ENCODE measurements at regions not wholly inside any gene's neighbourhood (a gene's known extent, or its start where the extent isn't known, plus 50 kb on each side); places are given as distances from the start of the nearest gene placed in this dataset.

DNA sequence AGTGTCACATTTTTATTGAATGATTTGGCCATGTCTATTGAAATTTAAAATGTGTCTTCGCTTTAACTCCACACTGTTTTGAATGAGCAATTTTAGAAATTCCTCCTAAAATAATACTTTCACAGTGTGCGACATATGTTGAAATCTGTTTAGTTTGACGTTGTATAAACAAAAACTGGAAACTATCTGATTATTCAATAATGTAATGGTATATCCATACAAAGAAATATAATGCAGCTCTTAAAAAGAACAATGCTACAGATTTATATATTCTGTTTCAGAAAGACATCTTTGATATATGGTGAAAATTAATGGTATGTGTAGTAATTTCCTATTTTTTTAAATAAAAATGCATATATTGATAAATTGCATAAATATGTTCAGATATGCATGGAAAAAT, 268.7 kb upstream of the SORL1-AS1 start:
- no peak for DNase-seq
- peaks cover 5 to 20% (median 15%) of the 10 kb centered on the region in 3 donors for H3K4me1 ChIP-seq
- 91% methylated on average over 3 of the region's 3 CpGs for WGBS, 2 donors
- intact Hi-C loops (cut with DNase I): no loop called here
- H3K36me3 ChIP-seq: no peaks in the 10 kb centered on the region
- peaks cover 0 to 18% (median 0%) of the 10 kb centered on the region in 4 donors for H3K27me3 ChIP-seq
- H3K4me3 ChIP-seq: no peak overlapping the region
- no peaks in the 10 kb centered on the region for H3K9me3 ChIP-seq
- TF ChIP-seq POLR2A (IDR thresholded peaks at IDR 0.05): no peak
- H3K27ac ChIP-seq: peak overlapping the region in 2 of 4 donors; percentile 67 to 84

DNA sequence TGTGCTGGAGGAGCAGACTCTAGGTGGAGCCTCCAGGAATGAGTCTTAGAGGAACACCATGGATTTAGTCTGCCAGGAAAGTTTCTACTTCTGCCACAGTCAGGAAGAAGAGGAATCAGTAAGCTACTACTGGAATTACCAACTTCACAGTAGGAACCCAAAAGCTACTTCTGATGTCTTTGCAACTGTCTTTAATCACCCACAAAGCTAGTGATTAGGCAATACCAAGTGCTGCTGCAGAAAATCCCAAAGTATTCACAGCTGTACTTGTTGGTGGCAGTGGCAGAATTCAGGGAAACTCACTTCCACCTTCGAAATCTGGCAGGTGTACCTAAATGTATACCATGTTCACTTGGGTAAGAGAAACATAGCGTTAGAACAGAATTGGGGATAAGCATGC, 264.5 kb upstream of the SORL1-AS1 start:
- intact Hi-C loops (cut with DNase I): no loop called here
- 77 to 80% methylated on average over 2 of the region's 2 CpGs for WGBS, 2 donors
- no peak for DNase-seq
- Histone ChIP-seq H3K36me3 (no peaks in the 10 kb centered on the region), H3K9me3 (no peaks in the 10 kb centered on the region), H3K27me3 (peaks cover 0 to 4% (median 0%) of the 10 kb centered on the region in 4 donors), H3K4me3 (no peak overlapping the region), H3K4me1 (peaks cover 0 to 5% (median 4%) of the 10 kb centered on the region in 3 donors), H3K27ac (no peak overlapping the region)
- TF ChIP-seq CTCF (IDR thresholded peaks at IDR 0.05) (no peak), POLR2A (IDR thresholded peaks at IDR 0.05) (no peak)

- Histone ChIP-seq H3K4me1 (no peaks in the 10 kb centered on the region), H3K9me3 (no peaks in the 10 kb centered on the region), H3K27ac (peak overlapping the region in 1 of 4 donors; percentile 43), H3K4me3 (no peak overlapping the region), H3K27me3 (no peaks in the 10 kb centered on the region), H3K36me3 (no peaks in the 10 kb centered on the region)
- no peak for DNase-seq
- no peak for TF ChIP-seq CTCF (IDR thresholded peaks at IDR 0.05)
- TF ChIP-seq POLR2A (IDR thresholded peaks at IDR 0.05): no peak
- WGBS, 2 donors: 73 to 76% methylated on average over 4 of the region's 4 CpGs
- intact Hi-C loops (cut with DNase I): no loop called here
These were observed 263.3 kb upstream of the SORL1-AS1 start for GRCh38 chr11:121716060-121716459.

- H3K27me3 ChIP-seq: no peaks in the 10 kb centered on the region
- peak overlapping the region in 2 of 4 donors; percentile 10 to 43 for H3K27ac ChIP-seq
- 58 to 75% methylated on average over 4 of the region's 4 CpGs for WGBS, 2 donors
- no peaks in the 10 kb centered on the region for H3K36me3 ChIP-seq
- no peak for TF ChIP-seq POLR2A (IDR thresholded peaks at IDR 0.05)
- TF ChIP-seq CTCF (IDR thresholded peaks at IDR 0.05): no peak
- no peaks in the 10 kb centered on the region for H3K9me3 ChIP-seq
- no peaks in the 10 kb centered on the region for H3K4me1 ChIP-seq
- intact Hi-C loops (cut with DNase I): no loop called here
- no peak overlapping the region for H3K4me3 ChIP-seq
- DNase-seq: no peak
These were observed 262.6 kb upstream of the SORL1-AS1 start for GRCh38 chr11:121715405-121715804.

- WGBS, 2 donors: 87 to 93% methylated on average over 3 of the region's 3 CpGs
- no peaks in the 10 kb centered on the region for H3K36me3 ChIP-seq
- H3K27me3 ChIP-seq: no peaks in the 10 kb centered on the region
- H3K27ac ChIP-seq: no peak overlapping the region
- no peak for DNase-seq
- no peak overlapping the region for H3K4me3 ChIP-seq
- no peaks in the 10 kb centered on the region for H3K4me1 ChIP-seq
- H3K9me3 ChIP-seq: no peaks in the 10 kb centered on the region
- intact Hi-C loops (cut with DNase I): no loop called here
- no peak for TF ChIP-seq POLR2A (IDR thresholded peaks at IDR 0.05)
- TF ChIP-seq CTCF (IDR thresholded peaks at IDR 0.05): no peak
These were observed 261.6 kb upstream of the SORL1-AS1 start for GRCh38 chr11:121714351-121714750.

- TF ChIP-seq POLR2A (IDR thresholded peaks at IDR 0.05): no peak
- no peak for TF ChIP-seq CTCF (IDR thresholded peaks at IDR 0.05)
- no peak for DNase-seq
- intact Hi-C loops (cut with DNase I): no loop called here
- H3K36me3 ChIP-seq: no peaks in the 10 kb centered on the region
- H3K4me3 ChIP-seq: no peak overlapping the region
- no peaks in the 10 kb centered on the region for H3K4me1 ChIP-seq
- H3K9me3 ChIP-seq: no peaks in the 10 kb centered on the region
- no peak overlapping the region for H3K27ac ChIP-seq
- H3K27me3 ChIP-seq: no peaks in the 10 kb centered on the region
- WGBS, 2 donors: 67% methylated on average over 1 of the region's 1 CpG
These were observed 259.2 kb upstream of the SORL1-AS1 start for GRCh38 chr11:121711939-121712338.
